Smooth muscle cell (in vitro differentiated cells): ENCODE measurements at regions not wholly inside any gene's neighbourhood (a gene's known extent, or its start where the extent isn't known, plus 50 kb on each side); places are given as distances from the start of the nearest gene placed in this dataset.

Source experiments
- DNase-seq: peaks from one replicate; lab custom pipeline; 2025; ENCODE audit not compliant: unreplicated experiment; lab: John Stamatoyannopoulos, UW
- H2AFZ ChIP-seq: fragments of 200-600 bp; sonication (generic); 2 replicates; pipeline ENCODE4 v1.6.0; 2016; ENCODE audit warnings: antibody characterized with exemption, low read depth, mild to moderate bottlenecking
- H3F3A ChIP-seq: fragments of 200-600 bp; sonication (generic); 2 replicates; pipeline ENCODE4 v1.6.0; 2017; ENCODE audit warnings: antibody characterized with exemption, low read depth
- H3K27ac ChIP-seq: fragments of 200-600 bp; sonication (generic); 2 replicates; pipeline ENCODE4 v1.5.1; 2016; ENCODE audit warnings: low read depth, mild to moderate bottlenecking
- H3K27me3 ChIP-seq: fragments of 200-600 bp; sonication (generic); 2 replicates; pipeline ENCODE4 v1.6.1; 2016; ENCODE audit warnings: low read depth, mild to moderate bottlenecking
- H3K36me3 ChIP-seq: fragments of 200-600 bp; sonication (generic); 2 replicates; pipeline ENCODE4 v1.5.1; 2016; ENCODE audit warnings: low read depth
- H3K4me1 ChIP-seq: fragments of 200-600 bp; sonication (generic); 2 replicates; pipeline ENCODE4 v1.5.1; 2016; ENCODE audit warnings: low read depth
- H3K4me2 ChIP-seq: fragments of 200-600 bp; sonication (generic); 2 replicates; pipeline ENCODE4 v1.6.0; 2016; ENCODE audit warnings: mild to moderate bottlenecking
- H3K4me3 ChIP-seq: fragments of 200-600 bp; sonication (generic); 2 replicates; pipeline ENCODE4 v1.5.1; 2016; ENCODE audit warnings: mild to moderate bottlenecking
- H3K79me2 ChIP-seq: fragments of 200-600 bp; sonication (generic); 2 replicates; pipeline ENCODE4 v1.6.0; 2016; ENCODE audit warnings: low read depth, mild to moderate bottlenecking
- H3K9ac ChIP-seq: fragments of 200-600 bp; sonication (generic); 2 replicates; pipeline ENCODE4 v1.6.0; 2016; ENCODE audit warnings: low read depth
- H3K9me3 ChIP-seq: fragments of 200-600 bp; sonication (generic); replicated peaks from 2 replicates; pipeline ENCODE4 v1.5.1; 2016; ENCODE audit warnings: low read depth
- H4K20me1 ChIP-seq: fragments of 200-600 bp; sonication (generic); 2 replicates; pipeline ENCODE4 v1.6.0; 2016; ENCODE audit warnings: low read depth
- WGBS: methylation state at CpG from one replicate; pipeline ENCODE4 v1.1.7; 2016; ENCODE audit warnings: low lambda C conversion rate; 5-methylcytosine and 5-hydroxymethylcytosine counted together
- TF ChIP-seq, protein P1 (sequence below): fragments of 200-600 bp; sonication (generic); IDR thresholded peaks from 2 replicates; pipeline ENCODE4 v1.5.1; 2017; ENCODE audit warnings: borderline replicate concordance, mild to moderate bottlenecking, antibody characterized with exemption; ENCODE audit not compliant: insufficient read depth, poor library complexity, severe bottlenecking

GRCh38 chr2:6410313-6410712 is 455.4 kb downstream of the CMPK2 start:
- DNase-seq = no peak
- Histone ChIP-seq H2AFZ (no peak overlapping the region), H3F3A (no peaks in the 10 kb centered on the region), H3K4me3 (no peak overlapping the region), H3K9ac (no peak overlapping the region), H3K36me3 (no peaks in the 10 kb centered on the region), H3K27ac (no peak overlapping the region), H3K9me3 (no peaks in the 10 kb centered on the region), H3K27me3 (no peaks in the 10 kb centered on the region), H3K4me1 (no peaks in the 10 kb centered on the region), H3K4me2 (no peak overlapping the region), H3K79me2 (no peaks in the 10 kb centered on the region), H4K20me1 (no peaks in the 10 kb centered on the region)
- 59% methylated on average over 3 of the region's 3 CpGs for WGBS
- TF ChIP-seq, protein P1, sequence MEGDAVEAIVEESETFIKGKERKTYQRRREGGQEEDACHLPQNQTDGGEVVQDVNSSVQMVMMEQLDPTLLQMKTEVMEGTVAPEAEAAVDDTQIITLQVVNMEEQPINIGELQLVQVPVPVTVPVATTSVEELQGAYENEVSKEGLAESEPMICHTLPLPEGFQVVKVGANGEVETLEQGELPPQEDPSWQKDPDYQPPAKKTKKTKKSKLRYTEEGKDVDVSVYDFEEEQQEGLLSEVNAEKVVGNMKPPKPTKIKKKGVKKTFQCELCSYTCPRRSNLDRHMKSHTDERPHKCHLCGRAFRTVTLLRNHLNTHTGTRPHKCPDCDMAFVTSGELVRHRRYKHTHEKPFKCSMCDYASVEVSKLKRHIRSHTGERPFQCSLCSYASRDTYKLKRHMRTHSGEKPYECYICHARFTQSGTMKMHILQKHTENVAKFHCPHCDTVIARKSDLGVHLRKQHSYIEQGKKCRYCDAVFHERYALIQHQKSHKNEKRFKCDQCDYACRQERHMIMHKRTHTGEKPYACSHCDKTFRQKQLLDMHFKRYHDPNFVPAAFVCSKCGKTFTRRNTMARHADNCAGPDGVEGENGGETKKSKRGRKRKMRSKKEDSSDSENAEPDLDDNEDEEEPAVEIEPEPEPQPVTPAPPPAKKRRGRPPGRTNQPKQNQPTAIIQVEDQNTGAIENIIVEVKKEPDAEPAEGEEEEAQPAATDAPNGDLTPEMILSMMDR = no peak

GRCh38 chr2:6412533-6413091 is 453.1 kb downstream of the CMPK2 start:
- TF ChIP-seq, protein P1 = no peak
- Histone ChIP-seq H3K36me3 (no peaks in the 10 kb centered on the region), H3K79me2 (no peaks in the 10 kb centered on the region), H3F3A (no peaks in the 10 kb centered on the region), H4K20me1 (no peaks in the 10 kb centered on the region), H2AFZ (peak overlapping the region; percentile 55), H3K9ac (no peak overlapping the region), H3K4me2 (no peak overlapping the region), H3K4me1 (no peaks in the 10 kb centered on the region), H3K4me3 (no peak overlapping the region), H3K27ac (no peak overlapping the region), H3K9me3 (no peaks in the 10 kb centered on the region), H3K27me3 (no peaks in the 10 kb centered on the region)
- no peak for DNase-seq
- WGBS = 37% methylated on average over 3 of the region's 3 CpGs

GRCh38 chr2:6417050-6417449 is 448.7 kb downstream of the CMPK2 start:
- H3K27ac ChIP-seq = no peak overlapping the region
- H3K9ac ChIP-seq = no peak overlapping the region
- H3K79me2 ChIP-seq = no peaks in the 10 kb centered on the region
- H2AFZ ChIP-seq = no peak overlapping the region
- H3K36me3 ChIP-seq = no peaks in the 10 kb centered on the region
- TF ChIP-seq, protein P1 = no peak
- H3F3A ChIP-seq = no peaks in the 10 kb centered on the region
- no peaks in the 10 kb centered on the region for H3K27me3 ChIP-seq
- H3K4me3 ChIP-seq = no peak overlapping the region
- 97% methylated on average over 6 of the region's 6 CpGs for WGBS
- no peak overlapping the region for H3K4me2 ChIP-seq
- DNase-seq = no peak
- no peaks in the 10 kb centered on the region for H3K9me3 ChIP-seq
- no peaks in the 10 kb centered on the region for H4K20me1 ChIP-seq
- H3K4me1 ChIP-seq = peaks cover 5% of the 10 kb centered on the region

DNA sequence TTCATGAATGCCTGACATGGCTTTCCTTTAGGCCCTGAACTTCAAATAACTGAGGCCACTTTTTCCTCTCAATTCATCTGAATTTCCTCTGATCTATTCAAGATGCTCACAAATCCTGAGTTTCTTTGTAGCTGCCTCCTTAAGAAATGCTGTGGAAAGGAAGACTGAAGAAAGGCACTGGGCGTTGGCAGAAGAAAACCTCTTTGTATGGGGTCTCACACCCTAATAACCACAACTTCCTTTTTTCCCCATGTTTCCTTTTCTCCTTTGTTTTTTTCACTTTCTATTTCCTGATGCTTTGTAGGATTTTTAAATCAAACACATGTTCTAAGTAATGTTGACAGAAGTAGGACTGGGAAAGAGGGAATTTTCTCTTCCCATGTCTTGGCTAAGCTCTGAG is 447.4 kb downstream of the CMPK2 start:
- Histone ChIP-seq H3K9me3 (no peaks in the 10 kb centered on the region), H3K9ac (no peak overlapping the region), H3K4me2 (no peak overlapping the region), H3K27ac (no peak overlapping the region), H4K20me1 (no peaks in the 10 kb centered on the region), H2AFZ (peak overlapping the region; percentile 74), H3K4me1 (peaks cover 5% of the 10 kb centered on the region), H3K36me3 (no peaks in the 10 kb centered on the region), H3K79me2 (no peaks in the 10 kb centered on the region), H3F3A (no peaks in the 10 kb centered on the region), H3K4me3 (no peak overlapping the region), H3K27me3 (no peaks in the 10 kb centered on the region)
- WGBS = 68% methylated on average over 1 of the region's 1 CpG
- DNase-seq = no peak
- TF ChIP-seq, protein P1 = no peak
